ENCODE measurements at regions not wholly inside any gene's neighbourhood (a gene's known extent, or its start where the extent isn't known, plus 50 kb on each side); places are given as distances from the start of the nearest gene placed in this dataset.

DNA sequence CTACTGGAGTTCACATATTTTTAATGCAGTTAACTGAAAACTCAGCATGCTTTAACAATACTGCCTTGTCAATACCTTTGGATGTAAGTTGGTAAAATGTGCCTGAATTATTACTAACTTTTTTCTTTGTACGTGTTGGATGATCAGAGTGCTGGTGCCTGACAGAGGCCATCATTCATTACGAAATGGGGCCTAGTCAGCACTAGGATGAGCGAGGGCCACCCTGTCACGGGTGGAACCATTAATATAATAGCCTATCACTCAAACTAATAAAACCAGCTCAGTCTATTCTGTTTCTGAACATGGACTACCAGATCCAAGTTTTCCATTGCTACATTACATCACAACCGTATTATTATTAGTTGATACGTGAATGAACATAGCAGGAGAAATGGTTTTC, 501.7 kb upstream of the TENM3 start:
- Histone ChIP-seq H3K27ac (ENCODE audit: low read depth, low read length) (no peak overlapping the region), H3K36me3 (ENCODE audit: control insufficient read depth in 1 of 2, insufficient read depth in 2 of 2, low read length in 2 of 2) (no peaks in the 10 kb centered on the region), H3K4me3 (ENCODE audit: low read depth in 1 of 2, low read length in 2 of 2) (no peak overlapping the region), H3K27me3 (ENCODE audit: control insufficient read depth in 1 of 2, insufficient read depth in 2 of 2, low read length in 2 of 2) (no peaks in the 10 kb centered on the region), H3K9me3 (ENCODE audit: control insufficient read depth in 1 of 2, low read length in 2 of 2) (peaks cover 0 to 3% of the 10 kb centered on the region in 2 donors), H3K4me1 (ENCODE audit: control insufficient read depth in 1 of 2, insufficient read depth in 2 of 2, low read length in 2 of 2) (no peaks in the 10 kb centered on the region), H3K9ac (ENCODE audit: low read depth in 1 of 2, low read length in 2 of 2) (no peak overlapping the region)

- H3K27me3 ChIP-seq (ENCODE audit: control insufficient read depth in 1 of 2, insufficient read depth in 2 of 2, low read length in 2 of 2), result no peaks in the 10 kb centered on the region
- no peak overlapping the region for H3K4me3 ChIP-seq (ENCODE audit: low read depth in 1 of 2, low read length in 2 of 2)
- H3K4me1 ChIP-seq (ENCODE audit: control insufficient read depth in 1 of 2, insufficient read depth in 2 of 2, low read length in 2 of 2), result no peaks in the 10 kb centered on the region
- no peak overlapping the region for H3K27ac ChIP-seq (ENCODE audit: low read depth, low read length)
- peaks cover 0 to 3% of the 10 kb centered on the region in 2 donors for H3K9me3 ChIP-seq (ENCODE audit: control insufficient read depth in 1 of 2, low read length in 2 of 2)
- no peak overlapping the region for H3K9ac ChIP-seq (ENCODE audit: low read depth in 1 of 2, low read length in 2 of 2)
- H3K36me3 ChIP-seq (ENCODE audit: control insufficient read depth in 1 of 2, insufficient read depth in 2 of 2, low read length in 2 of 2), result no peaks in the 10 kb centered on the region
Measured at GRCh38 chr4:181745933-181746625, 497.1 kb upstream of the TENM3 start.

DNA sequence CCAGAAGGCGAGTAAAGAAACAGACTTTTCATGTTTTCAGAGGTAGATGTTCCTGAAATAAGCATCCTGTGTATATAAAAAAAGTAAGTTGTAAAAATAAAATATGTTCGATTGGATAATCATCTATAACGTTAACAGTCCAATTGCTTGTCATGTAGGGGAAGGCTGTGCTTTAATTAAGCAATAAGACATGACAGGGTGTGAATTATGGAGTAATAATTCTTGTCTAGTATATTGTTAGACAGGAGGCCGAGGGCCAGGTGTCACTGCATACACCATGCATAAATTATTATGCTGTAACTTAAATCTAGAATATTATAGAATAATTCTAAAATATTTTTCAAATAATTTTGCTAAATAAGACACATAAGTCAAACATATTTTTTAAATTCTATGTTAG, 494.6 kb upstream of the TENM3 start:
- Histone ChIP-seq H3K27me3 (ENCODE audit: control insufficient read depth in 1 of 2, insufficient read depth in 2 of 2, low read length in 2 of 2) (no peaks in the 10 kb centered on the region), H3K27ac (ENCODE audit: low read depth, low read length) (no peak overlapping the region), H3K4me1 (ENCODE audit: control insufficient read depth in 1 of 2, insufficient read depth in 2 of 2, low read length in 2 of 2) (no peaks in the 10 kb centered on the region), H3K9me3 (ENCODE audit: control insufficient read depth in 1 of 2, low read length in 2 of 2) (peaks cover 0 to 3% of the 10 kb centered on the region in 2 donors), H3K36me3 (ENCODE audit: control insufficient read depth in 1 of 2, insufficient read depth in 2 of 2, low read length in 2 of 2) (no peaks in the 10 kb centered on the region), H3K9ac (ENCODE audit: low read depth in 1 of 2, low read length in 2 of 2) (no peak overlapping the region), H3K4me3 (ENCODE audit: low read depth in 1 of 2, low read length in 2 of 2) (no peak overlapping the region)

DNA sequence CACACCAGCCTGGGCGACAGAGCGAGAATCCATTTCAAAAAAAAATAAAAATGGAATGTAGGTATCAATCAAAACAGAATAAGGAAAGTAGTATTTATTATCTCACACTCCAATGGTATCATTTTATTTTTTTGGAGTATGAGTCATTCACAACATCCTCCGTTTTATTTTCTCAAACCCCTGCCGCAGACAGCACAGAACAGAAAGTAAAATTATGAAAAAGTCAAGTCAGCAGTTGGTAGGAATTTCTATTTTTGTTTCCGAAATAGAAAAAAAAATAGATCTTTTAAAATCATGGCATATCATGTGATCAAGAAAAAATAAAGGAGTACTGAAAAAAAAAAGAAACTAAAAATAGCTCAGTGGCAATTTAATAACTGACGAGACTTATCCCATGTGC, 490.7 kb upstream of the TENM3 start:
- no peak overlapping the region for H3K27ac ChIP-seq (ENCODE audit: low read depth, low read length)
- H3K27me3 ChIP-seq (ENCODE audit: control insufficient read depth in 1 of 2, insufficient read depth in 2 of 2, low read length in 2 of 2), result no peaks in the 10 kb centered on the region
- H3K4me3 ChIP-seq (ENCODE audit: low read depth in 1 of 2, low read length in 2 of 2), result no peak overlapping the region
- no peaks in the 10 kb centered on the region for H3K9me3 ChIP-seq (ENCODE audit: control insufficient read depth in 1 of 2, low read length in 2 of 2)
- no peaks in the 10 kb centered on the region for H3K36me3 ChIP-seq (ENCODE audit: control insufficient read depth in 1 of 2, insufficient read depth in 2 of 2, low read length in 2 of 2)
- H3K4me1 ChIP-seq (ENCODE audit: control insufficient read depth in 1 of 2, insufficient read depth in 2 of 2, low read length in 2 of 2), result no peaks in the 10 kb centered on the region
- H3K9ac ChIP-seq (ENCODE audit: low read depth in 1 of 2, low read length in 2 of 2), result no peak overlapping the region

GRCh38 chr4:181753207-181753606, 490.0 kb upstream of the TENM3 start:
- no peak overlapping the region for H3K9ac ChIP-seq (ENCODE audit: low read depth in 1 of 2, low read length in 2 of 2)
- no peak overlapping the region for H3K4me3 ChIP-seq (ENCODE audit: low read depth in 1 of 2, low read length in 2 of 2)
- no peaks in the 10 kb centered on the region for H3K36me3 ChIP-seq (ENCODE audit: control insufficient read depth in 1 of 2, insufficient read depth in 2 of 2, low read length in 2 of 2)
- H3K9me3 ChIP-seq (ENCODE audit: control insufficient read depth in 1 of 2, low read length in 2 of 2), result no peaks in the 10 kb centered on the region
- H3K27me3 ChIP-seq (ENCODE audit: control insufficient read depth in 1 of 2, insufficient read depth in 2 of 2, low read length in 2 of 2), result no peaks in the 10 kb centered on the region
- H3K27ac ChIP-seq (ENCODE audit: low read depth, low read length), result no peak overlapping the region
- no peaks in the 10 kb centered on the region for H3K4me1 ChIP-seq (ENCODE audit: control insufficient read depth in 1 of 2, insufficient read depth in 2 of 2, low read length in 2 of 2)

DNA sequence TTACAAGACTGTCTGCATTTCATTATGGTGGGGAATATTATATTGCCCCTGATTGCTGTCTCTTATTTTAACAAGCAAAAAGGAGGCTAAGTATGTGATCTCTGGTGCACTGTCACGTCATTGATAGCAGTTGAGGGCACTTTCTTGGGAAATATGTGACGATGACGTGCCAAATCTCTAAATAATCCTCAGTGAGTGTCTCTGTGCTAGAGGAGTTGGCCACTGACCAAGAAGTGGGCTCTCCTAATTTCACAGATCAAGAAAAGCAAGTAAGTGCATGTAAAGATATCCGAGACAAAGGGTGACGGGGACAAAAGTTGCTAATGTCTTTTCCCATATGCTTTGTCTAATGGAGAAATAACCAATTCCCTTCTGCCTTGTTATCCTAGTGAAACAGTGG, 487.4 kb upstream of the TENM3 start:
- Histone ChIP-seq H3K9me3 (ENCODE audit: control insufficient read depth in 1 of 2, low read length in 2 of 2) (no peaks in the 10 kb centered on the region), H3K9ac (ENCODE audit: low read depth in 1 of 2, low read length in 2 of 2) (no peak overlapping the region)

GRCh38 chr4:181756451-181757095, 486.6 kb upstream of the TENM3 start:
- Histone ChIP-seq H3K36me3 (ENCODE audit: control insufficient read depth in 1 of 2, insufficient read depth in 2 of 2, low read length in 2 of 2) (no peaks in the 10 kb centered on the region), H3K9ac (ENCODE audit: low read depth in 1 of 2, low read length in 2 of 2) (no peak overlapping the region), H3K27ac (ENCODE audit: low read depth, low read length) (no peak overlapping the region), H3K4me1 (ENCODE audit: control insufficient read depth in 1 of 2, insufficient read depth in 2 of 2, low read length in 2 of 2) (no peaks in the 10 kb centered on the region), H3K4me3 (ENCODE audit: low read depth in 1 of 2, low read length in 2 of 2) (no peak overlapping the region), H3K27me3 (ENCODE audit: control insufficient read depth in 1 of 2, insufficient read depth in 2 of 2, low read length in 2 of 2) (no peaks in the 10 kb centered on the region), H3K9me3 (ENCODE audit: control insufficient read depth in 1 of 2, low read length in 2 of 2) (no peaks in the 10 kb centered on the region)

More for the DNA sequence above, 487.4 kb upstream of the TENM3 start:
- Histone ChIP-seq H3K4me1 (ENCODE audit: control insufficient read depth in 1 of 2, insufficient read depth in 2 of 2, low read length in 2 of 2) (no peaks in the 10 kb centered on the region), H3K4me3 (ENCODE audit: low read depth in 1 of 2, low read length in 2 of 2) (no peak overlapping the region), H3K27me3 (ENCODE audit: control insufficient read depth in 1 of 2, insufficient read depth in 2 of 2, low read length in 2 of 2) (no peaks in the 10 kb centered on the region), H3K36me3 (ENCODE audit: control insufficient read depth in 1 of 2, insufficient read depth in 2 of 2, low read length in 2 of 2) (no peaks in the 10 kb centered on the region), H3K27ac (ENCODE audit: low read depth, low read length) (no peak overlapping the region)

DNA sequence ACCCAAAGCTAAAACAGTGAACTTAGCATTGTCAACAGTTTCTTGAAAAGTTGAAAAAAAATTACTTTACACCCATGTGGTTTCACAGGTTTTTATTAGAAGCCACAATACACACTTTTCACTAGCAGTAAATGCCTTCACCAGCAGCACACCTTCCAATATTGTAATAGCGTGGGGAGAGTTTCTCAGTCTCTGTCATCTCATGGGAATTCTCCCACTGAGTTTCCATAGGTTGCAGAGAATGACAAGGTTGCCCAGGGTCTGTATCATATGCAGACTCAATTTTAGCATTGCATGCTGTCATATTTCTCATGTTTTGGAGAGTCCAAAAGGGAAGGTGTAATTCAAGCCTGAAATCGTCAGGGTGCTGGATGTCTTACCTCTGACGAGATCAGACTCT, 486.1 kb upstream of the TENM3 start:
- Histone ChIP-seq H3K4me1 (ENCODE audit: control insufficient read depth in 1 of 2, insufficient read depth in 2 of 2, low read length in 2 of 2) (no peaks in the 10 kb centered on the region), H3K9me3 (ENCODE audit: control insufficient read depth in 1 of 2, low read length in 2 of 2) (no peaks in the 10 kb centered on the region), H3K36me3 (ENCODE audit: control insufficient read depth in 1 of 2, insufficient read depth in 2 of 2, low read length in 2 of 2) (no peaks in the 10 kb centered on the region), H3K9ac (ENCODE audit: low read depth in 1 of 2, low read length in 2 of 2) (no peak overlapping the region), H3K27me3 (ENCODE audit: control insufficient read depth in 1 of 2, insufficient read depth in 2 of 2, low read length in 2 of 2) (no peaks in the 10 kb centered on the region), H3K27ac (ENCODE audit: low read depth, low read length) (no peak overlapping the region), H3K4me3 (ENCODE audit: low read depth in 1 of 2, low read length in 2 of 2) (no peak overlapping the region)

DNA sequence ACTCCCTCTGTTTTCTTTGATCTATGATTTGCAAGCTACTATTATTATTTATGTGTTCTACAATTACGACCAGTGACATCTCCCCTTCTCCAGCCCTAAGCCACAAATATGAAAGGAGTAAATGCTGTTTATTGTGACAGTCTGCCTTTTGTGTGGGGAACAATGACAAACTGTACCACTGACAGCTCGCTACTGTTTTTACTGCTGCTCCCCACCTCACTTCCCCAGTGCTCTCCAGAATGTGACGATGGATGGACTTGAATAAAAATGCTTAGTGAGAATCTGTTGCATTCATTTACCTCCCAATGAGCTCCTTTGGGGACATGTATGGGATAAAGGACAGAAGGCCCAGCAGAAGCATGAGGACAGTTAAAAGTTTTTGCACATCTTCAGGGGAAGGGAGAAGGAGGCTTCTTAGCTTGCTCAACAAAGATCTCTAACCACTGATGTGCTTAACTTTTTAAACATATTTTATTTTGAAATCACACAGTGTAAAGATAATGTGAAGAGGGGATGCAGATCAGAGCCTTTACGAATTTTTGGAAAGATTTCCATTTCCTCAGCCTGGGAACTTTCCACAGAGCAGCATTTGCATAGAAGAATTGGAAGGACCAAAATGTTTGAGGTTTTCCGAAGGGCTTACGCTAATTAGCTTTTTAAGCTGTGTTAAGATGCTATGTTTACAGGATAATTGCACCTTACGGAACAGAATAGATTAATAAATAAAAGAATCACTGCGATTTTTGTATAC, 485.1 kb upstream of the TENM3 start:
- Histone ChIP-seq H3K27me3 (ENCODE audit: control insufficient read depth in 1 of 2, insufficient read depth in 2 of 2, low read length in 2 of 2) (no peaks in the 10 kb centered on the region), H3K36me3 (ENCODE audit: control insufficient read depth in 1 of 2, insufficient read depth in 2 of 2, low read length in 2 of 2) (no peaks in the 10 kb centered on the region), H3K9ac (ENCODE audit: low read depth in 1 of 2, low read length in 2 of 2) (no peak overlapping the region), H3K9me3 (ENCODE audit: control insufficient read depth in 1 of 2, low read length in 2 of 2) (no peaks in the 10 kb centered on the region), H3K27ac (ENCODE audit: low read depth, low read length) (no peak overlapping the region), H3K4me1 (ENCODE audit: control insufficient read depth in 1 of 2, insufficient read depth in 2 of 2, low read length in 2 of 2) (no peaks in the 10 kb centered on the region), H3K4me3 (ENCODE audit: low read depth in 1 of 2, low read length in 2 of 2) (no peak overlapping the region)

- Histone ChIP-seq H3K36me3 (ENCODE audit: control insufficient read depth in 1 of 2, insufficient read depth in 2 of 2, low read length in 2 of 2) (no peaks in the 10 kb centered on the region), H3K9ac (ENCODE audit: low read depth in 1 of 2, low read length in 2 of 2) (no peak overlapping the region), H3K27me3 (ENCODE audit: control insufficient read depth in 1 of 2, insufficient read depth in 2 of 2, low read length in 2 of 2) (no peaks in the 10 kb centered on the region), H3K27ac (ENCODE audit: low read depth, low read length) (no peak overlapping the region), H3K4me3 (ENCODE audit: low read depth in 1 of 2, low read length in 2 of 2) (no peak overlapping the region), H3K4me1 (ENCODE audit: control insufficient read depth in 1 of 2, insufficient read depth in 2 of 2, low read length in 2 of 2) (no peaks in the 10 kb centered on the region), H3K9me3 (ENCODE audit: control insufficient read depth in 1 of 2, low read length in 2 of 2) (no peaks in the 10 kb centered on the region)
Measured at GRCh38 chr4:181760560-181760959, 482.6 kb upstream of the TENM3 start.
